ENCODE measurements at regions not wholly inside any gene's neighbourhood (a gene's known extent, or its start where the extent isn't known, plus 50 kb on each side); places are given as distances from the start of the nearest gene placed in this dataset.

GRCh38 chr15:47877836-47878235 lies 160.5 kb downstream of the SEMA6D start:
- TF ChIP-seq EZH2phosphoT487 (conservative IDR thresholded peaks at IDR 0.05; ENCODE audit: low read length) (no peak), CTCF (IDR thresholded peaks at IDR 0.05; ENCODE audit: insufficient read depth, low read length, poor library complexity, severe bottlenecking) (no peak)
